T-helper 17 cell (primary cell): ENCODE measurements at regions not wholly inside any gene's neighbourhood (a gene's known extent, or its start where the extent isn't known, plus 50 kb on each side); places are given as distances from the start of the nearest gene placed in this dataset.

Experiments used
- ATAC-seq: fragments of 150-1000 bp; cut with Tn5 transposase; 2 replicates; pipeline ENCODE4 v1.10.0; 2021; ENCODE audit warnings: mild to moderate bottlenecking, moderate library complexity
- DNase-seq, 3 donors: peaks; one replicate each; pipeline versions ENCODE4 v3.0.0 to v3.0.0-alpha.2; 2020 to 2021
- H3K9me3 ChIP-seq: one replicate; pipeline ENCODE4 v1.7.0; 2013; ENCODE audit warnings: low read length, mild to moderate bottlenecking; ENCODE audit not compliant: control insufficient read depth, poor library complexity, severe bottlenecking
- H3K27ac Mint-ChIP-seq: one replicate; pipeline ENCODE4 v1.8.0; 2022; ENCODE audit warnings: mild to moderate bottlenecking, moderate library complexity, mixed read lengths
- H3K27me3 Mint-ChIP-seq: one replicate; pipeline ENCODE4 v1.8.0; 2022; ENCODE audit warnings: mixed read lengths
- H3K36me3 Mint-ChIP-seq: one replicate; pipeline ENCODE4 v1.8.0; 2022; ENCODE audit warnings: low read depth, mixed read lengths
- H3K4me1 Mint-ChIP-seq: one replicate; pipeline ENCODE4 v1.8.0; 2022; ENCODE audit warnings: mild to moderate bottlenecking, mixed read lengths
- H3K4me3 Mint-ChIP-seq: one replicate; pipeline ENCODE4 v1.8.0; 2022; ENCODE audit warnings: mild to moderate bottlenecking, moderate library complexity, mixed read lengths

DNA sequence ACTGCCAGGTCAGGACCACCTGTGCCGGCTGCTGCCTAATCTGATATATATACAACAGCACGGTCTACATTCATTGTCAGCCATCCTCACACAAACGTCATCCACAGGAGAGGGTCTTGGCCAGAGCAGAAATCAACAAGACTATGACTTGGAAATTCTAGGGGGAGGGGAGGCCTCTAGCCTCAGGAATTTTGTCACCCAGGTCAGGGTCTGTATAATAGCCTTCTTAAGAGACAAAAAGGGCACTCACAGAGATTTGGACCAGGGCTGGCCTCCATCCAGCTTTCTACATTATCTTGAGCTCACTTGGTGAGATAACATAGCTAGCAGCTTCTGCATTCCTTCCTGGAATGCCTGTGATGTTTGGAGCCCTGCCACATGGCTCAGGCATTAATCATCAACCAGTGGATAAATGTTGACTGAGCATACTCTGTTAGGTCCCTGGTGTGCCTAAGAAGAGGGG is 50.4 kb upstream of the CTIF start:
- no peak for DNase-seq
- no peak for ATAC-seq
- Mint-ChIP-seq H3K4me1 (peaks cover 2% of the 10 kb centered on the region), H3K27me3 (peaks cover 57% of the 10 kb centered on the region), H3K4me3 (no peak overlapping the region), H3K36me3 (peaks cover 2% of the 10 kb centered on the region), H3K27ac (no peak overlapping the region)
- H3K9me3 ChIP-seq: no peaks in the 10 kb centered on the region

- no peaks in the 10 kb centered on the region for H3K9me3 ChIP-seq
- Mint-ChIP-seq H3K27me3 (peaks cover 46% of the 10 kb centered on the region), H3K27ac (no peak overlapping the region)
These were observed 52.1 kb upstream of the CTIF start for GRCh38 chr18:48486754-48487153.

GRCh38 chr18:48485828-48486405 is 52.9 kb upstream of the CTIF start:
- no peaks in the 10 kb centered on the region for H3K9me3 ChIP-seq
- H3K36me3 Mint-ChIP-seq: peaks cover 2% of the 10 kb centered on the region
- no peak overlapping the region for H3K4me3 Mint-ChIP-seq
- H3K4me1 Mint-ChIP-seq: peaks cover 2% of the 10 kb centered on the region
- peaks cover 46% of the 10 kb centered on the region for H3K27me3 Mint-ChIP-seq
- ATAC-seq (no peak), DNase-seq (no peak)
- H3K27ac Mint-ChIP-seq: no peak overlapping the region

More at GRCh38 chr18:48486754-48487153, 52.1 kb upstream of the CTIF start:
- Mint-ChIP-seq H3K36me3 (peaks cover 2% of the 10 kb centered on the region), H3K4me1 (no peaks in the 10 kb centered on the region), H3K4me3 (no peak overlapping the region)
- DNase-seq (no peak), ATAC-seq (no peak)

- peaks cover 50% of the 10 kb centered on the region for H3K27me3 Mint-ChIP-seq
- peaks cover 5% of the 10 kb centered on the region for H3K4me1 Mint-ChIP-seq
- DNase-seq (no peak), ATAC-seq (no peak)
- peaks cover 7% of the 10 kb centered on the region for H3K36me3 Mint-ChIP-seq
- H3K27ac Mint-ChIP-seq: no peak overlapping the region
- no peak overlapping the region for H3K4me3 Mint-ChIP-seq
- no peaks in the 10 kb centered on the region for H3K9me3 ChIP-seq
These were observed 57.7 kb upstream of the CTIF start for GRCh38 chr18:48481092-48481491.

DNA sequence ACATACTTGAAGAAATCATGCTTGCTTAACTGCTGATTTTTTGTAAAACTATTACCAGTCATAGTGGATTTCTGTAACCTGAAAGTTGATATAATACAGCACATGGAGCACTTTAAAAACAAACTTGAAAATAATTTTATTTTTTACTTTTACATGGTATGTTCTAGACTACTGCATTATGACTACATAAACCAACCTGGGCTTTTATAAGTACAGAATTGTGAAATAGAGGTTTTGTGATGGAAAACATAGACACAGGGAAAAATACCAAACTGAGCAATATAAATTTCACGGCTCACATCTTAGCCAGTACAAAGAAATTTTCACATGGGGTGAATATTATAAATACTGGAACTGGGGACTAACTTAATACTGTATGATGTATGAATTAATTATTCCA is 59.3 kb upstream of the CTIF start:
- ATAC-seq (no peak), DNase-seq (no peak)
- peaks cover 5% of the 10 kb centered on the region for H3K4me1 Mint-ChIP-seq

DNA sequence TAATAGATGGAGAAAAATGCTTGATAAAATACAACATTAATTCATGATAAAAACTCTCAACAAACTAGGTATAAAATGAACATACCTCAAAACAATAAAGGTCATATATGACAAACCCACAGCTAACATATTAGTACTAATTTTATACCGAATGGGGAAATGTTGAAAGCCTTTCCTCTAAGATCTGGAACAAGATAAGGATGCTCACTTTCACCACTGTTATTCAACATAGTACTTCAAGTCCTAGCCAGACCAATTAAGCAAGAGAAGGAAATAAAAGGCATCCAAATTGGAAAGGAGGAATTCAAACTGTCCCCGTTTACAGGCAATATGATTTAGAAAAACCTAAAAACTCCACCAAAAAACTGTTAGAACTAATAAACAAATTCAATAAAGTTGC is 61.5 kb upstream of the CTIF start:
- Mint-ChIP-seq H3K4me3 (no peak overlapping the region), H3K36me3 (peaks cover 9% of the 10 kb centered on the region), H3K4me1 (peaks cover 5% of the 10 kb centered on the region), H3K27ac (no peak overlapping the region), H3K27me3 (peaks cover 80% of the 10 kb centered on the region)
- DNase-seq: no peak
- H3K9me3 ChIP-seq: no peaks in the 10 kb centered on the region
- no peak for ATAC-seq

More for the DNA sequence above, 59.3 kb upstream of the CTIF start:
- H3K27ac Mint-ChIP-seq: no peak overlapping the region
- no peak overlapping the region for H3K4me3 Mint-ChIP-seq
- peaks cover 66% of the 10 kb centered on the region for H3K27me3 Mint-ChIP-seq
- H3K9me3 ChIP-seq: no peaks in the 10 kb centered on the region
- H3K36me3 Mint-ChIP-seq: peaks cover 7% of the 10 kb centered on the region

- Mint-ChIP-seq H3K4me1 (peaks cover 3% of the 10 kb centered on the region), H3K27ac (no peak overlapping the region), H3K4me3 (no peak overlapping the region), H3K36me3 (peaks cover 9% of the 10 kb centered on the region), H3K27me3 (peaks cover 78% of the 10 kb centered on the region)
- ATAC-seq (no peak), DNase-seq (no peak)
- H3K9me3 ChIP-seq: no peaks in the 10 kb centered on the region
These were observed 62.3 kb upstream of the CTIF start for GRCh38 chr18:48476550-48476917.

GRCh38 chr18:48475635-48476549 is 62.9 kb upstream of the CTIF start:
- Mint-ChIP-seq H3K27ac (no peak overlapping the region), H3K27me3 (peaks cover 78% of the 10 kb centered on the region), H3K36me3 (peaks cover 11% of the 10 kb centered on the region), H3K4me3 (no peak overlapping the region), H3K4me1 (peaks cover 3% of the 10 kb centered on the region)
- DNase-seq (no peak), ATAC-seq (peak; percentile 68)
- H3K9me3 ChIP-seq: no peaks in the 10 kb centered on the region

GRCh38 chr18:48473816-48474215 is 64.6 kb upstream of the ZBTB7C start:
- no peak overlapping the region for H3K4me3 Mint-ChIP-seq
- peaks cover 83% of the 10 kb centered on the region for H3K27me3 Mint-ChIP-seq

GRCh38 chr18:48472610-48473009 is 63.4 kb upstream of the ZBTB7C start:
- ATAC-seq (no peak), DNase-seq (no peak)
- Mint-ChIP-seq H3K4me3 (no peak overlapping the region), H3K4me1 (peaks cover 5% of the 10 kb centered on the region), H3K27me3 (peaks cover 83% of the 10 kb centered on the region), H3K27ac (no peak overlapping the region), H3K36me3 (peaks cover 7% of the 10 kb centered on the region)
- H3K9me3 ChIP-seq: no peaks in the 10 kb centered on the region

More at GRCh38 chr18:48473816-48474215, 64.6 kb upstream of the ZBTB7C start:
- ATAC-seq (no peak), DNase-seq (no peak)
- Mint-ChIP-seq H3K27ac (no peak overlapping the region), H3K4me1 (peaks cover 7% of the 10 kb centered on the region), H3K36me3 (peaks cover 11% of the 10 kb centered on the region)
- no peaks in the 10 kb centered on the region for H3K9me3 ChIP-seq

DNA sequence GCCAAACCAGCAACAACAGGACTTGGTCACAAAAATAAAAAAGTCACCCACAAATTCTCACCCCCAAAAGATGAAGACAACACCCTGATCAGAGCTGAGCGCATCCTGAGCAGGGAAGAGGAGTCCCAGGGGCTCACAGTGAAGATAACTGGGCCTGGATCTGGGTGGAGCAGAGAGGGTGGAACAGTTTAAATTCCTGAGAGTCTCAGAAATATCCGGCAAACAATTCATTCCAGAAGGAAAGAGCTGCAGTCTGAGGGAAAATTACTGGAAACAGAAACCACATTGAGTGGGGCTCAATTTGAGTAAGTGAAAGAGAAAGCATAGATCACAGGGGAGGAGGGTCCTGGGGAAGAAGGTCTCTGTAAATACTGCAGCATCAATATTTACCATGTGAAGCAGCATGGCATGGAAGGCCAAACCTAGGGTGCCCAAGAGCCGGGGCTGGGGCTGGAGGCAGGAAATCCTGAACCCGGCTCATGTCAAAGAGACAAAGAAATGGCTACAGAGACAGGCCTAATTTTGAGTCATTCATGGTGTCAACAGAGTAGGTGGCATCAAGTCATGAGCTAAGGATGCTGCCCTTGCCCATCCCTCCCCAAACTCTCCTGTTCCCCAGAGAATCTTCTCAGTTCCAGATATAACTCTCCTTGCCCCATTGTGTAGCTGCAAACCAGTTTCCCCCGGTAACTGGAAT is 61.4 kb upstream of the ZBTB7C start:
- H3K27me3 Mint-ChIP-seq: peaks cover 79% of the 10 kb centered on the region

DNA sequence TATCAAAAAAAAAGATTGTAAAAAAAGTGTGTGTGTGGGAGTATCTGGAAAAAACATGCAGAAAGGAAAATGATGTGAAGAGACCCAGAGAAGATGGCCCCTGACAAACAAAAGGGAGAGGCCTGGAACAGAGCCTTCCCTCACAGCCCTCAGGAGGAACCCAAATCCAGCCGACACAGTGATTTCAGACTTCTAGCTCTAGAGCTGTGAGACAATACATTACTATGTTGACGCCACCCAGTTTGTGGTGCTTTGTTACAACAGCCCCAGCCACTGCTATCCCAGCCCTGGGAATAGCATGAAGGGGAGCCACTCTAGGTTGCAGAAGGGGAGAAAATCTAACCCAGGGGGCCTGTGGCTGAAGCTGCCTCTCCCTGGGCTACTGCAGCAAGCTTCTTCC is 59.0 kb upstream of the ZBTB7C start:
- H3K27me3 Mint-ChIP-seq: peaks cover 80% of the 10 kb centered on the region
- ATAC-seq (no peak), DNase-seq (no peak)
- H3K4me1 Mint-ChIP-seq: peaks cover 9% of the 10 kb centered on the region
- H3K27ac Mint-ChIP-seq: no peak overlapping the region
- H3K4me3 Mint-ChIP-seq: no peak overlapping the region
- H3K9me3 ChIP-seq: no peaks in the 10 kb centered on the region
- peaks cover 6% of the 10 kb centered on the region for H3K36me3 Mint-ChIP-seq

More for the DNA sequence above, 61.4 kb upstream of the ZBTB7C start:
- DNase-seq (no peak), ATAC-seq (no peak)
- Mint-ChIP-seq H3K4me3 (no peak overlapping the region), H3K36me3 (peaks cover 6% of the 10 kb centered on the region), H3K4me1 (peaks cover 5% of the 10 kb centered on the region), H3K27ac (no peak overlapping the region)
- no peaks in the 10 kb centered on the region for H3K9me3 ChIP-seq

GRCh38 chr18:48467231-48467630 is 58.0 kb upstream of the ZBTB7C start:
- peaks cover 79% of the 10 kb centered on the region for H3K27me3 Mint-ChIP-seq
- H3K4me3 Mint-ChIP-seq: no peak overlapping the region
- H3K9me3 ChIP-seq: no peaks in the 10 kb centered on the region
- no peak overlapping the region for H3K27ac Mint-ChIP-seq
- no peak for DNase-seq
- peaks cover 9% of the 10 kb centered on the region for H3K4me1 Mint-ChIP-seq
- peaks cover 7% of the 10 kb centered on the region for H3K36me3 Mint-ChIP-seq
- no peak for ATAC-seq
